HEK293 (cell line): ENCODE measurements at regions not wholly inside any gene's neighbourhood (a gene's known extent, or its start where the extent isn't known, plus 50 kb on each side); places are given as distances from the start of the nearest gene placed in this dataset.

ENCODE experiments used
- CTCF ChIA-PET: fragments of 350-600 bp; formaldehyde crosslinking; extraction: SDS; loops from one replicate; lab custom pipeline; 2021; ENCODE audit warnings: antibody characterized with exemption; lab: Yijun Ruan, JAX
- POLR2A ChIA-PET: fragments of 300-600 bp; formaldehyde crosslinking; extraction: SDS; loops from one replicate; lab custom pipeline; 2020; ENCODE audit warnings: antibody characterized with exemption, inconsistent platforms; lab: Yijun Ruan, JAX
- H3K27ac ChIP-seq: fragments of 200-500 bp; sonication (Bioruptor generic); 2 replicates; pipeline ENCODE4 v1.5.1; 2014; ENCODE audit warnings: low read depth, low read length, control low read depth, inconsistent platforms; ENCODE audit errors: extremely low read depth
- H3K36me3 ChIP-seq, 2 experiments: fragments of 200-500 bp in 1 of 2; sonication (Bioruptor generic) in 1 of 2; 1 replicate in 1 of 2; 2 replicates in 1 of 2; pipeline ENCODE4 v1.5.1; 2014 to 2017; ENCODE audit warnings: inconsistent platforms in 2 of 2, low read length in 2 of 2; ENCODE audit not compliant: control insufficient read depth in 2 of 2, insufficient read depth in 1 of 2
- H3K4me1 ChIP-seq: fragments of 200-500 bp; sonication (Bioruptor generic); 2 replicates; pipeline ENCODE4 v1.5.1; 2014; ENCODE audit warnings: mild to moderate bottlenecking, low read length, inconsistent platforms; ENCODE audit not compliant: control insufficient read depth, insufficient read depth
- H3K4me3 ChIP-seq: 2 replicates; pipeline ENCODE4 v1.5.1; 2011; ENCODE audit warnings: low read depth, mild to moderate bottlenecking, control low read depth, low read length, moderate library complexity
- H3K9me3 ChIP-seq: fragments of 200-500 bp; sonication (Bioruptor generic); 2 replicates; pipeline ENCODE4 v1.5.1; 2014; ENCODE audit warnings: low read depth, low read length, inconsistent platforms; ENCODE audit not compliant: control insufficient read depth, insufficient read depth
- GLIS2 ChIP-seq: fragments of 450-650 bp; formaldehyde crosslinking; IDR thresholded peaks from 2 replicates; pipeline ENCODE4 v1.5.1; 2016; ENCODE audit warnings: missing biosample characterization, missing genetic modification characterization
- SP3 ChIP-seq: fragments of 450-650 bp; formaldehyde crosslinking; IDR thresholded peaks from 2 replicates; pipeline ENCODE4 v1.5.1; 2016; ENCODE audit warnings: missing biosample characterization, missing genetic modification characterization
- ZEB2 ChIP-seq: fragments of 450-650 bp; formaldehyde crosslinking; IDR thresholded peaks from 2 replicates; pipeline ENCODE4 v1.5.1; 2016; ENCODE audit warnings: missing biosample characterization, missing genetic modification characterization
- ZNF10 ChIP-seq: fragments of 450-650 bp; formaldehyde crosslinking; IDR thresholded peaks from 2 replicates; pipeline ENCODE4 v1.5.1; 2017; ENCODE audit warnings: missing biosample characterization, missing genetic modification characterization
- ZNF157 ChIP-seq: fragments of 450-650 bp; formaldehyde crosslinking; IDR thresholded peaks from 2 replicates; pipeline ENCODE4 v1.5.1; 2016; ENCODE audit warnings: missing biosample characterization, missing genetic modification characterization
- ZNF19 ChIP-seq: fragments of 450-650 bp; formaldehyde crosslinking; IDR thresholded peaks from 2 replicates; pipeline ENCODE4; 2016; ENCODE audit warnings: missing biosample characterization, missing genetic modification characterization, low read depth
- ZNF2 ChIP-seq: fragments of 450-650 bp; formaldehyde crosslinking; IDR thresholded peaks from 2 replicates; pipeline ENCODE4 v1.5.1; 2016; ENCODE audit warnings: missing biosample characterization, missing genetic modification characterization
- ZNF211 ChIP-seq: fragments of 450-650 bp; formaldehyde crosslinking; IDR thresholded peaks from 2 replicates; pipeline ENCODE4 v1.5.1; 2016; ENCODE audit warnings: low read depth, missing biosample characterization, missing genetic modification characterization
- ZNF24 ChIP-seq: fragments of 450-650 bp; formaldehyde crosslinking; IDR thresholded peaks from 2 replicates; pipeline ENCODE4 v1.5.1; 2016; ENCODE audit warnings: missing biosample characterization, missing genetic modification characterization
- ZNF274 ChIP-seq, 2 experiments: fragments of 200-500 bp in 1 of 2; fragments of 450-650 bp in 1 of 2; sonication (Bioruptor generic) in 1 of 2; formaldehyde crosslinking in 1 of 2; IDR thresholded peaks; 2 replicates each; pipeline versions ENCODE4 v1.5.1 to v1.6.1; 2014 to 2016; ENCODE audit warnings: borderline replicate concordance in 1 of 2, inconsistent platforms in 1 of 2, low read length in 1 of 2, missing biosample characterization in 1 of 2, missing genetic modification characterization in 1 of 2
- ZNF488 ChIP-seq: fragments of 450-650 bp; formaldehyde crosslinking; IDR thresholded peaks from 2 replicates; pipeline ENCODE4 v1.5.1; 2016; ENCODE audit warnings: missing biosample characterization, missing genetic modification characterization
- ZNF548 ChIP-seq: fragments of 450-650 bp; formaldehyde crosslinking; IDR thresholded peaks from 2 replicates; pipeline ENCODE4 v1.5.1; 2016; ENCODE audit warnings: missing biosample characterization, missing genetic modification characterization
- ZNF600 ChIP-seq: fragments of 450-650 bp; formaldehyde crosslinking; IDR thresholded peaks from 2 replicates; pipeline ENCODE4 v1.5.1; 2016; ENCODE audit warnings: missing biosample characterization, missing genetic modification characterization
- ZNF791 ChIP-seq: fragments of 450-650 bp; formaldehyde crosslinking; IDR thresholded peaks from 2 replicates; pipeline ENCODE4 v1.5.1; 2016; ENCODE audit warnings: missing biosample characterization, missing genetic modification characterization
- ZSCAN16 ChIP-seq: fragments of 450-650 bp; formaldehyde crosslinking; IDR thresholded peaks from 2 replicates; pipeline ENCODE4 v1.5.1; 2016; ENCODE audit warnings: missing biosample characterization, missing genetic modification characterization
- TF ChIP-seq, protein P1 (sequence below): fragments of 450-650 bp; formaldehyde crosslinking; IDR thresholded peaks from 2 replicates; pipeline ENCODE4 v1.5.1; 2016; ENCODE audit warnings: missing biosample characterization, missing genetic modification characterization, low read depth
- TF ChIP-seq, protein P2 (sequence below): sonication (generic); formaldehyde crosslinking; IDR thresholded peaks from 2 replicates; pipeline ENCODE4 v1.8.1; 2022; ENCODE audit warnings: mild to moderate bottlenecking, moderate library complexity, missing genetic modification reagents
- TF ChIP-seq, protein P3 (sequence below): fragments of 450-650 bp; formaldehyde crosslinking; IDR thresholded peaks from 2 replicates; pipeline ENCODE4 v1.5.1; 2016; ENCODE audit warnings: missing biosample characterization, missing genetic modification characterization, borderline replicate concordance
- TF ChIP-seq, protein P4 (sequence below): fragments of 450-650 bp; formaldehyde crosslinking; IDR thresholded peaks from 2 replicates; pipeline ENCODE4 v1.5.0; 2017; ENCODE audit warnings: missing biosample characterization, missing genetic modification characterization, borderline replicate concordance
- TF ChIP-seq, protein P5 (sequence below): fragments of 450-650 bp; formaldehyde crosslinking; IDR thresholded peaks from 2 replicates; pipeline ENCODE4 v1.5.1; 2016; ENCODE audit warnings: missing biosample characterization, missing genetic modification characterization, low read depth

GRCh38 chr15:72978223-72978622 lies 74.0 kb upstream of the NEO1 start (continued):
- TF ChIP-seq, protein P1, sequence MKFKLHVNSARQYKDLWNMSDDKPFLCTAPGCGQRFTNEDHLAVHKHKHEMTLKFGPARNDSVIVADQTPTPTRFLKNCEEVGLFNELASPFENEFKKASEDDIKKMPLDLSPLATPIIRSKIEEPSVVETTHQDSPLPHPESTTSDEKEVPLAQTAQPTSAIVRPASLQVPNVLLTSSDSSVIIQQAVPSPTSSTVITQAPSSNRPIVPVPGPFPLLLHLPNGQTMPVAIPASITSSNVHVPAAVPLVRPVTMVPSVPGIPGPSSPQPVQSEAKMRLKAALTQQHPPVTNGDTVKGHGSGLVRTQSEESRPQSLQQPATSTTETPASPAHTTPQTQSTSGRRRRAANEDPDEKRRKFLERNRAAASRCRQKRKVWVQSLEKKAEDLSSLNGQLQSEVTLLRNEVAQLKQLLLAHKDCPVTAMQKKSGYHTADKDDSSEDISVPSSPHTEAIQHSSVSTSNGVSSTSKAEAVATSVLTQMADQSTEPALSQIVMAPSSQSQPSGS: no peak

- H3K4me1 ChIP-seq: peaks cover 24% of the 10 kb centered on the region
- POLR2A ChIA-PET: no interaction called here
- H3K4me3 ChIP-seq: no peak overlapping the region
- H3K9me3 ChIP-seq: no peaks in the 10 kb centered on the region
- no peaks in the 10 kb centered on the region for H3K36me3 ChIP-seq
- no peak overlapping the region for H3K27ac ChIP-seq
- CTCF ChIA-PET: no interaction called here
- TF ChIP-seq, protein P2, sequence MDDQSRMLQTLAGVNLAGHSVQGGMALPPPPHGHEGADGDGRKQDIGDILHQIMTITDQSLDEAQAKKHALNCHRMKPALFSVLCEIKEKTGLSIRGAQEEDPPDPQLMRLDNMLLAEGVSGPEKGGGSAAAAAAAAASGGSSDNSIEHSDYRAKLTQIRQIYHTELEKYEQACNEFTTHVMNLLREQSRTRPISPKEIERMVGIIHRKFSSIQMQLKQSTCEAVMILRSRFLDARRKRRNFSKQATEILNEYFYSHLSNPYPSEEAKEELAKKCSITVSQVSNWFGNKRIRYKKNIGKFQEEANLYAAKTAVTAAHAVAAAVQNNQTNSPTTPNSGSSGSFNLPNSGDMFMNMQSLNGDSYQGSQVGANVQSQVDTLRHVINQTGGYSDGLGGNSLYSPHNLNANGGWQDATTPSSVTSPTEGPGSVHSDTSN (CRISPR knock-in tag): no peak
- TF ChIP-seq ZNF24 (tag by site-specific recombination) (no peak), ZSCAN16 (tag by site-specific recombination) (no peak), ZNF488 (tag by site-specific recombination) (no peak), GLIS2 (no peak), ZNF211 (tag by site-specific recombination) (no peak), ZNF157 (tag by site-specific recombination) (no peak), ZNF19 (tag by site-specific recombination) (no peak), ZNF2 (tag by site-specific recombination) (no peak), SP3 (tag by site-specific recombination) (no peak)
- TF ChIP-seq, protein P3, sequence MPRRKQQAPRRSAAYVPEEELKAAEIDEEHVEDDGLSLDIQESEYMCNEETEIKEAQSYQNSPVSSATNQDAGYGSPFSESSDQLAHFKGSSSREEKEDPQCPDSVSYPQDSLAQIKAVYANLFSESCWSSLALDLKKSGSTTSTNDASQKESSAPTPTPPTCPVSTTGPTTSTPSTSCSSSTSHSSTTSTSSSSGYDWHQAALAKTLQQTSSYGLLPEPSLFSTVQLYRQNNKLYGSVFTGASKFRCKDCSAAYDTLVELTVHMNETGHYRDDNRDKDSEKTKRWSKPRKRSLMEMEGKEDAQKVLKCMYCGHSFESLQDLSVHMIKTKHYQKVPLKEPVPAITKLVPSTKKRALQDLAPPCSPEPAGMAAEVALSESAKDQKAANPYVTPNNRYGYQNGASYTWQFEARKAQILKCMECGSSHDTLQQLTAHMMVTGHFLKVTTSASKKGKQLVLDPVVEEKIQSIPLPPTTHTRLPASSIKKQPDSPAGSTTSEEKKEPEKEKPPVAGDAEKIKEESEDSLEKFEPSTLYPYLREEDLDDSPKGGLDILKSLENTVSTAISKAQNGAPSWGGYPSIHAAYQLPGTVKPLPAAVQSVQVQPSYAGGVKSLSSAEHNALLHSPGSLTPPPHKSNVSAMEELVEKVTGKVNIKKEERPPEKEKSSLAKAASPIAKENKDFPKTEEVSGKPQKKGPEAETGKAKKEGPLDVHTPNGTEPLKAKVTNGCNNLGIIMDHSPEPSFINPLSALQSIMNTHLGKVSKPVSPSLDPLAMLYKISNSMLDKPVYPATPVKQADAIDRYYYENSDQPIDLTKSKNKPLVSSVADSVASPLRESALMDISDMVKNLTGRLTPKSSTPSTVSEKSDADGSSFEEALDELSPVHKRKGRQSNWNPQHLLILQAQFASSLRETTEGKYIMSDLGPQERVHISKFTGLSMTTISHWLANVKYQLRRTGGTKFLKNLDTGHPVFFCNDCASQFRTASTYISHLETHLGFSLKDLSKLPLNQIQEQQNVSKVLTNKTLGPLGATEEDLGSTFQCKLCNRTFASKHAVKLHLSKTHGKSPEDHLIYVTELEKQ (tag by site-specific recombination): no peak
- TF ChIP-seq, protein P4, sequence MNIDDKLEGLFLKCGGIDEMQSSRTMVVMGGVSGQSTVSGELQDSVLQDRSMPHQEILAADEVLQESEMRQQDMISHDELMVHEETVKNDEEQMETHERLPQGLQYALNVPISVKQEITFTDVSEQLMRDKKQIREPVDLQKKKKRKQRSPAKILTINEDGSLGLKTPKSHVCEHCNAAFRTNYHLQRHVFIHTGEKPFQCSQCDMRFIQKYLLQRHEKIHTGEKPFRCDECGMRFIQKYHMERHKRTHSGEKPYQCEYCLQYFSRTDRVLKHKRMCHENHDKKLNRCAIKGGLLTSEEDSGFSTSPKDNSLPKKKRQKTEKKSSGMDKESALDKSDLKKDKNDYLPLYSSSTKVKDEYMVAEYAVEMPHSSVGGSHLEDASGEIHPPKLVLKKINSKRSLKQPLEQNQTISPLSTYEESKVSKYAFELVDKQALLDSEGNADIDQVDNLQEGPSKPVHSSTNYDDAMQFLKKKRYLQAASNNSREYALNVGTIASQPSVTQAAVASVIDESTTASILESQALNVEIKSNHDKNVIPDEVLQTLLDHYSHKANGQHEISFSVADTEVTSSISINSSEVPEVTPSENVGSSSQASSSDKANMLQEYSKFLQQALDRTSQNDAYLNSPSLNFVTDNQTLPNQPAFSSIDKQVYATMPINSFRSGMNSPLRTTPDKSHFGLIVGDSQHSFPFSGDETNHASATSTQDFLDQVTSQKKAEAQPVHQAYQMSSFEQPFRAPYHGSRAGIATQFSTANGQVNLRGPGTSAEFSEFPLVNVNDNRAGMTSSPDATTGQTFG (tag by site-specific recombination): no peak
Observed at GRCh38 chr15:72972362-72972761, 79.9 kb upstream of the NEO1 start.

DNA sequence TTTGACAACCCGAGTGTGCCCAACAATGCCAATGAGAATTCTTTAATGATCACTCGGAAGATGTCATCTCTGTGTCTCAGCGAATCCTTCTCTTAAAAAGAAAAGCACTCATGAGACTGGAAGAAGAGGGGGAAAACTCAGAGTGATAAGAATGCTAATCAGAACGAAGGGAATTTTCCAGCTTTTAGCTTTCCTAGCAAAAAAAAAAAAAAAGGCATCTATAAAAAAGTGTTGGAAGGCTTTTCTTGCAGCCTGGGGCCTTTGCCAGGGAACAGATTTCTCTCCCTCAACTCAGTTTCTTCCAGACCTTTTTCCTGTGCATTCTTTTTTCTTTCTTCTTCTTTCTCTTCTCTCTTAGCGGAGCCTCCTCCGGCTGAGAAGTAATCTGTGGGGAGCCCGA lies 80.5 kb upstream of the NEO1 start:
- H3K27ac ChIP-seq: no peak overlapping the region
- peaks cover 25% of the 10 kb centered on the region for H3K4me1 ChIP-seq
- H3K36me3 ChIP-seq: no peaks in the 10 kb centered on the region
- ChIA-PET POLR2A (no interaction called here), CTCF (interaction anchor here (0.6 kb wide), 1 partner anchor 50 kb away, joined by 3 read pairs; no protein-coding TSS in a partner anchor)
- H3K4me3 ChIP-seq: no peak overlapping the region
- H3K9me3 ChIP-seq: no peaks in the 10 kb centered on the region
- TF ChIP-seq, protein P5, sequence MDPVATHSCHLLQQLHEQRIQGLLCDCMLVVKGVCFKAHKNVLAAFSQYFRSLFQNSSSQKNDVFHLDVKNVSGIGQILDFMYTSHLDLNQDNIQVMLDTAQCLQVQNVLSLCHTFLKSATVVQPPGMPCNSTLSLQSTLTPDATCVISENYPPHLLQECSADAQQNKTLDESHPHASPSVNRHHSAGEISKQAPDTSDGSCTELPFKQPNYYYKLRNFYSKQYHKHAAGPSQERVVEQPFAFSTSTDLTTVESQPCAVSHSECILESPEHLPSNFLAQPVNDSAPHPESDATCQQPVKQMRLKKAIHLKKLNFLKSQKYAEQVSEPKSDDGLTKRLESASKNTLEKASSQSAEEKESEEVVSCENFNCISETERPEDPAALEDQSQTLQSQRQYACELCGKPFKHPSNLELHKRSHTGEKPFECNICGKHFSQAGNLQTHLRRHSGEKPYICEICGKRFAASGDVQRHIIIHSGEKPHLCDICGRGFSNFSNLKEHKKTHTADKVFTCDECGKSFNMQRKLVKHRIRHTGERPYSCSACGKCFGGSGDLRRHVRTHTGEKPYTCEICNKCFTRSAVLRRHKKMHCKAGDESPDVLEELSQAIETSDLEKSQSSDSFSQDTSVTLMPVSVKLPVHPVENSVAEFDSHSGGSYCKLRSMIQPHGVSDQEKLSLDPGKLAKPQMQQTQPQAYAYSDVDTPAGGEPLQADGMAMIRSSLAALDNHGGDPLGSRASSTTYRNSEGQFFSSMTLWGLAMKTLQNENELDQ (tag by site-specific recombination): no peak
- no peak for TF ChIP-seq ZNF274 (IDR thresholded peaks at IDR 0.05; ENCODE audit: low read length)
- TF ChIP-seq ZNF274 (tag by site-specific recombination; IDR thresholded peaks at IDR 0.05; ENCODE audit: borderline replicate concordance): no peak
- no peak for TF ChIP-seq ZSCAN16 (tag by site-specific recombination)
- TF ChIP-seq ZNF10 (tag by site-specific recombination): no peak
- no peak for TF ChIP-seq ZNF791 (tag by site-specific recombination)
- TF ChIP-seq ZEB2 (tag by site-specific recombination): no peak
- no peak for TF ChIP-seq ZNF600
- no peak for TF ChIP-seq ZNF548 (tag by site-specific recombination)
